Left ventricle myocardium inferior (tissue), 1 donor: ENCODE measurements at regions not wholly inside any gene's neighbourhood (a gene's known extent, or its start where the extent isn't known, plus 50 kb on each side); places are given as distances from the start of the nearest gene placed in this dataset.
A peak's percentile ranks its signal among the peaks of the same experiment; 100 is the strongest.

Experiments used
- DNase-seq: peaks from one replicate; pipeline ENCODE4 v3.0.0-alpha.2; 2020
- H3K27ac ChIP-seq: fragments of 200-600 bp; replicated peaks from 2 replicates; pipeline ENCODE4 v1.8.0; 2021
- H3K27me3 ChIP-seq: fragments of 200-600 bp; 2 replicates; pipeline ENCODE4 v1.8.0; 2021; ENCODE audit warnings: low read depth
- H3K36me3 ChIP-seq: fragments of 200-600 bp; 2 replicates; pipeline ENCODE4 v1.8.0; 2021
- H3K4me1 ChIP-seq: fragments of 200-600 bp; 2 replicates; pipeline ENCODE4 v1.8.0; 2021
- H3K4me3 ChIP-seq: fragments of 200-600 bp; 2 replicates; pipeline ENCODE4 v1.8.0; 2021; ENCODE audit warnings: mild to moderate bottlenecking, moderate library complexity
- H3K9me3 ChIP-seq: fragments of 200-600 bp; replicated peaks from 2 replicates; pipeline ENCODE4 v1.8.0; 2021
- intact Hi-C: fragments of 100-400 bp; cut with micrococcal nuclease; formaldehyde crosslinking; loops from one replicate; pipeline ENCODE4 v1.11.0; 2022
- TF ChIP-seq, protein P1 (sequence below): fragments of 200-600 bp; IDR thresholded peaks from 2 replicates; pipeline ENCODE4 v1.8.0; 2021; ENCODE audit warnings: antibody characterized with exemption, mild to moderate bottlenecking, borderline replicate concordance
- donor health status: DM: no; HTN: yes; CAD: no; lungs with severe emphysema.

DNA sequence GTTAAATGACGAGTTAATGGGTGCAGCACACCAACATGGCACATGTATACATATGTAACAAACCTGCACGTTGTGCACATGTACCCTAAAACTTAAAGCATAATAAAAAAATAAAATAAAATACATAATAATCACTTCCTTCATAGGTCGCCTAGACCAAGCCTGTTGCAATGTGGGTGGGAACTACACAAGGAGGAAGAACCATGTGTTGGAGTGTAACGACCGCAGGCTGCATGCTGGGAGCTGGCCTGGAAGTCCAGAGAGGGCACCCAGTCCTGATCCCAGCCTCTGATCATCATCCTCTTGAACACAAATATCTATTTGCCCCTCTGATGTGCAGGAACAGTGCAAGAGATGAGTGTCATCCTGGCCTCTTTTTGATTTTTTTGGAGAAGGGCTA, 224.7 kb upstream of the ASIC2 start:
- H3K4me1 ChIP-seq: peaks cover 5% of the 10 kb centered on the region
- peaks cover 8% of the 10 kb centered on the region for H3K9me3 ChIP-seq
- no peak overlapping the region for H3K4me3 ChIP-seq
- H3K36me3 ChIP-seq: no peaks in the 10 kb centered on the region
- intact Hi-C loops: no loop called here
- TF ChIP-seq, protein P1, sequence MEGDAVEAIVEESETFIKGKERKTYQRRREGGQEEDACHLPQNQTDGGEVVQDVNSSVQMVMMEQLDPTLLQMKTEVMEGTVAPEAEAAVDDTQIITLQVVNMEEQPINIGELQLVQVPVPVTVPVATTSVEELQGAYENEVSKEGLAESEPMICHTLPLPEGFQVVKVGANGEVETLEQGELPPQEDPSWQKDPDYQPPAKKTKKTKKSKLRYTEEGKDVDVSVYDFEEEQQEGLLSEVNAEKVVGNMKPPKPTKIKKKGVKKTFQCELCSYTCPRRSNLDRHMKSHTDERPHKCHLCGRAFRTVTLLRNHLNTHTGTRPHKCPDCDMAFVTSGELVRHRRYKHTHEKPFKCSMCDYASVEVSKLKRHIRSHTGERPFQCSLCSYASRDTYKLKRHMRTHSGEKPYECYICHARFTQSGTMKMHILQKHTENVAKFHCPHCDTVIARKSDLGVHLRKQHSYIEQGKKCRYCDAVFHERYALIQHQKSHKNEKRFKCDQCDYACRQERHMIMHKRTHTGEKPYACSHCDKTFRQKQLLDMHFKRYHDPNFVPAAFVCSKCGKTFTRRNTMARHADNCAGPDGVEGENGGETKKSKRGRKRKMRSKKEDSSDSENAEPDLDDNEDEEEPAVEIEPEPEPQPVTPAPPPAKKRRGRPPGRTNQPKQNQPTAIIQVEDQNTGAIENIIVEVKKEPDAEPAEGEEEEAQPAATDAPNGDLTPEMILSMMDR: no peak
- H3K27me3 ChIP-seq: peaks cover 36% of the 10 kb centered on the region
- DNase-seq: no peak
- no peak overlapping the region for H3K27ac ChIP-seq

DNA sequence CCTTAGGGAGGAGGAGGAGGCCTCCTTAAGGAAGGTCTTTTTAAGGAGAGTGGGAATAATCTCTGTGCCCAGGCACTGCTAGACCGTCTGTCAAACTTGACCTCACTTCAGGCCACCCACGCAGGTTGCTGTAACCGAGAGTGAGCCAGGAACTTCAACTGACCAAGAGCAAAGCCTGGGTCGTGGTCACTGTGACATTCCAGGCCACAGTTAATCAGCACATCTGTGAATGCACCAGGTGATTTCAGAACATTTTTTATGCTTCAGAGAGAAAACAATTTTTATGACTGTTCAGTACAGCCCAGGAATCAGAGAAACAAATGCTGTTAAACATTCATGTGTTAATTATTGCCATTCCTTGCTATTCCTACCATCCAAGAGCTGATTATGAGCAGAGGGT, 226.6 kb upstream of the ASIC2 start:
- Histone ChIP-seq H3K27me3 (peaks cover 44% of the 10 kb centered on the region), H3K27ac (no peak overlapping the region), H3K4me1 (peaks cover 5% of the 10 kb centered on the region), H3K4me3 (no peak overlapping the region), H3K9me3 (no peaks in the 10 kb centered on the region), H3K36me3 (no peaks in the 10 kb centered on the region)
- no peak for DNase-seq
- intact Hi-C loops: no loop called here
- TF ChIP-seq, protein P1: no peak

DNA sequence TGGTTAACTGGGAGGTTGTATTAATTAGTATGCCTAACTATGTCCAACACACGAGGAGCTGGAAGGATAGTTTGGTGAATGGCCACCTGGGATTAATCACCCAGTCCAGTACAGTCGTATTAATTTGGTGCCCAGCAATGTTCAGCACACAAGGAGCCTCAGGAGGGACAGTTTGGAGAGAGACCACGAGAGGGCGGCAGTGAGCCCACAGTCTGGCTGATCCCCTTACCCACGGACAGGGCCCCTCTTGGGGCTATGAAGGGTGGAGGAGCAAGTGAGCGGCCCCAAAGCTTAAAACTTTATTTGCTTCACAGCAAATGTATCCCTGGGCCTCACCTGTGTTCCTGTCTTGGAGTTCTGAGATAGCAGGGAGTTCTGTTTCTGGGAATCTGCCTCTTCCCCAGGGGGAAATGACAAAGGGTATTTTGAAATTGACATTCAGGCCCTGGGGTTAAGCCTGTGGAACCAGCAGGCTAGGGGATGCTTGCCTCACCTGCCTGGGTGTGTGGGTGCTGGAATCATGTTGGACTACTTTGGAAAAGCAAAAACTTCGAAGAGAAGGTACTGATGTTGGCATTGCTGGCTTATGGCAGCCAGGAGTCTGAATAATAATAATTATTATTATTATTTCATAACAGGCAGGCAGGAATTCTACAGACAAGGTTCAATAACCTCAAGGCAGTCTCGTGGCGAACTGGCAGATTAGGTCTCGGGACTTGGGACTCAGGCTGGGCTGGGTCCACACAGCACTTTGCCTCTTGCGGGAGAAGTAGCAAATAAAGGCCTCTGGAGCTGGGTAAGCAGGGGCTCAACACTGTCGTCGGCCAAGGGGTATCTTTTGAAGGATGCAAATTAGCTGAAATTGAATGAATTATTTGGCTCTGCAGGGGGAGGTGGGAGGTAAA, 227.6 kb upstream of the ASIC2 start:
- peak; percentile 40 for DNase-seq
- H3K36me3 ChIP-seq: no peaks in the 10 kb centered on the region
- H3K27me3 ChIP-seq: peaks cover 47% of the 10 kb centered on the region
- H3K27ac ChIP-seq: no peak overlapping the region
- TF ChIP-seq, protein P1: peak; percentile 80
- intact Hi-C loops: no loop called here
- no peaks in the 10 kb centered on the region for H3K9me3 ChIP-seq
- H3K4me1 ChIP-seq: peaks cover 5% of the 10 kb centered on the region
- H3K4me3 ChIP-seq: no peak overlapping the region

DNA sequence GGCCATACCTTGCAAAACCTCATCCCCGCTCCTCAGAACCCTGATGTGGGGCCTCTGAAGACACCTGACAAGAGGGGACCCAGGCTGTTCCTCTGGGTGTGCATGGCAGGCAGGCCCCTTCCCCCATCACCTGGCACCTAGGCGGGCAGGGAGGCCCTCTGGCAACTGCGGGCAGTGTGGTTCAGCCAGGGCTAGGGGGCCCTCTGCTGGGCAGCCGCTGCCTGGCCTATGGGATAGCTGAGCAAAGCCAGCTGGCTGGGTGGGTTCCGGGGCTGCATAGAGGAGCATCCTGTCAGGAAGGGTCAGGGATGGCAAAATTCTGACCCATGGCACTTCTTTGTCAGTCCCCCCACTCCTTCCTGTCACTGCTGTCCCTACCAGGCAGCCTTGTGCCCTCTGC, 228.7 kb upstream of the ASIC2 start:
- no peak for DNase-seq
- Histone ChIP-seq H3K27me3 (peaks cover 56% of the 10 kb centered on the region), H3K27ac (no peak overlapping the region), H3K9me3 (no peaks in the 10 kb centered on the region), H3K4me3 (no peak overlapping the region), H3K4me1 (peaks cover 2% of the 10 kb centered on the region), H3K36me3 (no peaks in the 10 kb centered on the region)
- intact Hi-C loops: no loop called here
- TF ChIP-seq, protein P1: peak; percentile 39

DNA sequence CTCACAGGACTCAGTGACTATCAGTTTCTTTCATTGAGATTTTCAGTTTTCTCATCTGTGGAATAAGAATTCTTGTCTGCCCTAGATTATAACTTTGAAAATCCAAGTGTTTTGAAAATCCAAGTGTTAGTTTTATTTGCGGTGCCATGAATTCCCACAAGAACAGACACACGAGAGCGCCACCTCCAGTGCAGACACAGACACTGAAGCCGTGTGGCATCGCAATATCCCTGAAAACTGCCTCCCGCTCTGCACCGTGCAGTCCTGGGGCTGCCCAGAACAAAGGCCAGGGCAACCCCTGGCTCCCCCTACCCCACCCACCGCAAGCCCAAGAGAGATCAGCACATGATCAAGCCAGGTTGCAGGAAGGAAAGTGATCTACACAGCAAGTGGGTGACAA, 229.5 kb upstream of the ASIC2 start:
- H3K4me3 ChIP-seq: no peak overlapping the region

More for the DNA sequence above, 229.5 kb upstream of the ASIC2 start:
- H3K9me3 ChIP-seq: peaks cover 8% of the 10 kb centered on the region
- no peak for DNase-seq
- no peaks in the 10 kb centered on the region for H3K36me3 ChIP-seq
- H3K27ac ChIP-seq: no peak overlapping the region
- H3K4me1 ChIP-seq: no peaks in the 10 kb centered on the region
- H3K27me3 ChIP-seq: peaks cover 63% of the 10 kb centered on the region
- TF ChIP-seq, protein P1: no peak
- intact Hi-C loops: no loop called here
